GM19099 (cell line): ENCODE measurements at regions not wholly inside any gene's neighbourhood (a gene's known extent, or its start where the extent isn't known, plus 50 kb on each side); places are given as distances from the start of the nearest gene placed in this dataset.

ENCODE experiments used
- POLR2A ChIP-seq: IDR thresholded peaks from 3 replicates; pipeline ENCODE4 v1.6.1; 2011; ENCODE audit warnings: low read depth; ENCODE audit not compliant: insufficient read length; ENCODE audit errors: extremely low read depth

DNA sequence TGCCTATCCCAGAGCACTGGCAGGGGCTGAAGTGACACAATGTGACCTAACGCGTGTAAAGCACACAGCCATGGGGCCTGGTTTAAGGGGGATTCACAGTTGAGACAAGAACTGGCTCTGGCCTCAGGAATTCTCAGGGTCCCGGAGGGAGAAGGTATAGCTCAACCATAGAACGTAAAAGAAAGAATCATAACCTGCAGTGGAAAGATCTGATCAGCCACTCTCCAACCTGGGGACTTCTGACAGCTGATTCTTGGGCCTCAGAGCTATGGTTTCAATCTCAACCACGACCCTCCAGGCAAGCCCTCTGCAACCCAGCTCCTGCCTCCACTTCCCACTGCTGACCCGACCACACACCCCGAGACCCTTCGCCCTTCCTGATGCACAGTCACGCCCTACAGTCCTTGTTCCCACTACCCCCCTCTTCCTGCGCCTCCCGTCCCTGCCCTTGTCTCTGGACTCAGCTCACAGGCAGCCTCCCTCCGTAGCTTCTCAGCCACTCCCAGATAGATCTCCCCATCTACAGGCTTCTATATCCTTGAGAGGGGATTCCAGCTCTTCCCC lies 245.2 kb downstream of the BUB3 start:
- TF ChIP-seq POLR2A, result no peak

DNA sequence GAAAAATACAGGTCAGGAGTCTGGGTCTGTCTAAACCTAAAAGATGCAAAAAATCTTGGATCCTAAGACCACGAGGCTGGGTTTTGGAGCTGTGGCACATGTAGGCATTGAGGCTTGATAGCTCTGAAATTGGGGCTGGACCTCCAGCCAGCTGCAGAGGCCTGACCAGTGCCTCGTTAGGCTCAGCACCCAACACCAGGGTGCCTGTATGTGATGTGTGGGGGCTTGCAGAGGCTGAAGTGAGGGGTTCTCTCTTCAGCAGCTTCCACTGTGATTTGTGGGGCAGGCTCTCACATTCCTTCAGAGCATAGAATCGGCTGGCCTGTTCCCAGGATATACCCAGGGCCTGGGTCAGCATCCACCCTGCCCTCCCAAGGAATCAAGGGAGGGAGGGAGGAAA lies 247.8 kb downstream of the BUB3 start:
- TF ChIP-seq POLR2A, result no peak

DNA sequence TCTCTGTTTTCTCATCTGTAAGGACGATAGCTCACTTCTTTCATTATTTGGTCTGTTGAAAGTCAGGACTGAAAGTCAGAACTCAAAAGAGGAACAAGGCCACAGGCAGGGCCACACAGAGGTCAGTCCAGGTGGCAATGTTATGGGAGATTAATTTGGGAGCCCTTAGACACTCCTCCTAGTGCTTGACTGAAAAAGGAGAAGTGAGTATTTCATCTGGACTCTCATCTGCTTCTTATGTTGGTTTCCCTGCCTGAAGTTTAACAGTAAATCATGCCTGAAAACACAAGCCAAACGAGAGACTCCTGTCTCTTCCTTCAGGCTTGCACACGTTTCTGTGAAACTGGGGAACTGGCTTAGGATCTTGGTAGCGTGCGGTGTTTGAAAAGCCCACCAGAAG lies 248.5 kb downstream of the BUB3 start:
- no peak for TF ChIP-seq POLR2A

DNA sequence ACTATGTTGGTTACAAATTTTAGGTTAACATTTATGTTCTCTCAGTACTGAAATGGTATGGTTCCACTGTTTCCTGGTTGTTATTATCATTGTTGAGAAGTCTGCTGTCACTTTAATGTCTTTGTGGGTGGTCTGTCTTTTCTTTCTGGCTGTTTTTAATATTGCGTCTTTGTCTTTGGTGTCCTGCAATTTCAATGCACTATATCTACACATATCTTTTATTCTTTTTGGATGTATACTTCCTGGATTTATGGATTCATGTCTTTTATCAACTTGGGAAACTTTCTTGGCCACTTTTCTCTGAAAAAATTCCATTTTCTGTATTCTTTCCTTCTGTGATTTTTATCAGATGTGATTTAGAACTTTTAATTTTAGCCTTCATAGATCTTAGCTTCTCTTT lies 250.2 kb downstream of the BUB3 start:
- TF ChIP-seq POLR2A, result no peak

DNA sequence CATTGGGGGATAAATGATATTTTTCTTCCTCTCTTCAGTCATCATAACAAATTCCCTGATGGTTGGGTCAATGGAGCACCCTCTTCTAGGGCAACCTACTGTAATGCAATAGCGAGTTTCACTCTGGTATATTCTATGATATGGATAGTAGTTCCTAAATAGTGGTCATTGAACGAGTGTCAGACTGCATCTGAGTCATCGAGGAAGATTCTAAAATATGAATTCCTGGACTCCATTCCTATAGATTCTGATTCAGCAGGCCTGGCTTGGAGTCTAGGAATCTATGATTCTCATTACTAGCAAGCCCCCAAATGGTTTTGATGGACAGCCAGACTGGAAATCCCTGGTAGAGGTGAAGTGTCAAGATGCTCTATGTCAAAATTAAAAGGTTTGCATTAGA lies 254.5 kb downstream of the BUB3 start:
- TF ChIP-seq POLR2A, result no peak

DNA sequence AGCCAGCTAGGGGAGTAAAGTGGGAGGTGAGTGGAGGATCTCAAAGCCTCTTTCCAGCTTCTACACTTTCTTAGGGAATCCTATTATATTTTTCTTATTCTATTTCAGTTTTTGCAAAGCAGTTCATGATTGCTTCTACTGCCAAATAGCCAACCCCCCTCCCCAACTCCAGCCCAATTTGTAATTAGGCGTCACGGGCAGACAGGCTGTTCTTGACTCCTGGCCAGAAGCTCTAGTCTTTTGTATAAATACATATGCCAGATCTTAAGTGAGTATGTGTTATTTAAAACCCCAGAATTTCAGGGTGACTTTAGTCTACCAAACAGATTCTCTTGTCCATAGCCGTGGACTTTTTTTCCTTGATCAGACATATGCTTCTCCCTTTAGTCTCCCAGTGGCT lies 255.2 kb downstream of the BUB3 start:
- no peak for TF ChIP-seq POLR2A

DNA sequence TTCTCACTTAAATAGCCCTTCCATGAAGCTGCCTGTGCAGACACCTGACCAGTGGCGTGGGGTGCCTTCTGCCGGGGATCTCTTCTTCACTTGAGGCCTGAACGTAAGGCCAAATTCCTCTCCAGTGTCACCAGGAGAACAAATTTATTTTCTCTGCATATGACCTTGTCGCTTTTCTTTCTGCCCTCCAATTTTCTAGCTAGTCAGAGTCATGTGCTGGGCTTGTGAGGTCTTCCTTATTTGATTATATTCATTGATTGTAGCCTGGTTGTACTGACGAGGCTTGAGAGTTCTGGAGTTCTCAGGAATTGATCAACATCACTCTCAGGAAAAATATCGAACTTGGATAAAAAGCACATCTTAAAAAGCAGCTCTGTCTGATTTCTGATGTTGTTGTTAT lies 255.7 kb downstream of the BUB3 start:
- no peak for TF ChIP-seq POLR2A

DNA sequence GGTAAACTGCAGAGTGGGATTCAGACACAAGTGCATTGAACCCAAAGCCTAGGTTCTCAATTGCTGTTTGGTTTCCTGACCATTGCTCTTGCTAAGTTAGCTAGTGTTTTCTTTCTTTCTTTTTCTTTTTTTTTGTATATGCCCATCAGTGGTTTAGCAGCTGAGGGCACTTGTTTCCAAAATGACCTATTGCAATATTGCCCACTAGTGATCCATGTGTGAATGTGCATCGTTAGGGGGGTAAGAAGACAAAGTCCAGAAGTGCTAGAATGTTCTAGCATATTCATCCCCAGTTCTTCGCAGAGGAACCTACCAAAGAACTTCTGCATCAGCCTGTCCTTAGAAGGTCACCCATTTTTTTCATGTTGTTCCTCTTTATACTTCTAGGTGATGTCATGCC lies 252.8 kb upstream of the GPR26 start:
- no peak for TF ChIP-seq POLR2A

DNA sequence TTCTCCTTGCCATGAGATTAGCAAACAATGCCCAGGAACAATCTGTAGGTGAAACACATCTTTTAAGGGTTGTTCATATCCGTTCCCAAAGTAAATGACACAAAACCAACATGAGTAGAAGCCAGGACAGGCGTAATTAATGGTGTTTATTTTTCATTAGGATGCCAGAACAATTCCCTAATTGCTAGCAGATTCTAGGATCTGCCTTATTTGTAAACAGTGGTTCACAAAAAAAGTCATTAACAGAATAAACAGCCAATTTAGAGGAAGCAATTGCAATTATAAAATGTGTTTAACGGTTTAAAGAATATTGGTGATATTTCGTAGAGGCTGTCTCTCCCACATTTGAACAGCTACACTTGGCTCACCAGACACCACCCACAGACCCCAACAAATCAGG lies 250.6 kb upstream of the GPR26 start:
- TF ChIP-seq POLR2A, result no peak

DNA sequence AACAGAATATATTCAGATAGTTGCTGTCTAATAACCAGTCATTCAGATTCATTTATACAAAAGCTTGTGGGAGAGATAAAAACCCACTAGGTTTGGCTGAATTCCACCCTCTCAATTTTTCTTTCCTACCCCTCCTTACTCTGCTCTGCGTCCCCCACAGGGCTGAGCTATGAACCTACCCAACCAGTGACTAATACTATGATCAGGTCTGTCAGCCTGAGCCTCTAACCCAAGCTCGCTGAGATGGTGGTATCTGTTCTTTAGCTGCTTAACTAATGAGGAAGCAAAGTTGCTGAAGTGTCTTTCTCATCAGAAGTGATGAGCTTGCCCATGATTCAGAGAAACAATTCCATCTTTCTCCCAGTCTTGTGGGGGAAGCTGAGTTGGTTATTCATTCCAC lies 248.7 kb upstream of the GPR26 start:
- no peak for TF ChIP-seq POLR2A

DNA sequence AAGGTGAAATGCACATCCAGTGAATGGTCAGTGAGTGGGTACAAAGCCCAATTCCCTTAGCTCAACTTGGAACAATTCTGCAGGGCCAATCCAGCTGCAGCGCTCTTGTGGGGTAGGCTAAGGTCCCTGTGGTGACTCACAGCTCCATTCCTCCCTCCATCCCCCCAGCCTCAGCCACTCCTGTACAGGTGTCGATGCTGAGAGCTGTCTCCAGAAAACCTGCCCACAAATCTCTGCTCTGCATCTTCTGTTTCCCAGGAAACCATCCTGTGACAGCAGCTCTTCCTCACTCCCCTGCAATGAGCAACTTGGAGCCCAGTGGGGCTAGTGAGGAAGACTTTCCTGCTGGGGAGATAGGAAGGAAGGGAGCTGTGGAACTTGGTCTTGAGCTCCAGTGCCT lies 244.7 kb upstream of the GPR26 start:
- no peak for TF ChIP-seq POLR2A

DNA sequence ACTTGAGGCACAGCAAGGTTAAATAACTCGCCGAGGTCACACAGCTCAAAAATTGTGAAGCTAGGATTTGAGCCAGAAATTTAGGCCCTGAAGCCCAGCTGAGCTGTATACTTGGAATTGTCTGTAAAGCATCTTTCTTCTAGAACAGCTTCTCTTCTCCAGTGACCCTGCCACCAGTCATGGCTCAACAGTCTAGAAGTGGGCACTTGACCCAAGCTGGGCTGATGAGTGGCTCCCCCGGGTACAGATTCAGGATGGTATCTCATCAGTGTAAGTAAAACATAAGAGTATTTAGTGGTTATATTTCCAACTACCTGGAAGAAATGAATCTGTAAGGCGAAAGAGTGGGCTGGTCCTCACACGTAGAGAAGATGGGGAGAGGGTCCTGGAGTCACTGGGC lies 243.9 kb upstream of the GPR26 start:
- TF ChIP-seq POLR2A, result no peak

DNA sequence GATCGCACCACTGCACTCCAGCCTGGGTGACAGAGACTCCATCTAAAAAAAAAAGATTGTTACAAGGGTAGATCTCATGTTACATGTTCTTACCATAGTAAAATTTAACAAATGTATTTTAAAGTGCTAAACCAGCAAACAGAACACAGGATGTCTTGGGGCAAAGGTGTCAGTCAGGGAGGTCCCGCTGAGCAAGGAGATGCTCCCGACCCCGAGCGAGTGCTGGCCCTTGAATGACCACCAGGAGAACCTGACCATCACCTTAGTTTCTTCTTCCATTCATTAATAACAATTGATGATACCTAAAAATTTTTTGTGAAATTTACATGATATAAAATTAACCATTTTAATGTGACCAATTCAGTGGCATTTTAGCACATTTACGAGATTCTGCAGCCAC lies 241.6 kb upstream of the GPR26 start:
- no peak for TF ChIP-seq POLR2A

DNA sequence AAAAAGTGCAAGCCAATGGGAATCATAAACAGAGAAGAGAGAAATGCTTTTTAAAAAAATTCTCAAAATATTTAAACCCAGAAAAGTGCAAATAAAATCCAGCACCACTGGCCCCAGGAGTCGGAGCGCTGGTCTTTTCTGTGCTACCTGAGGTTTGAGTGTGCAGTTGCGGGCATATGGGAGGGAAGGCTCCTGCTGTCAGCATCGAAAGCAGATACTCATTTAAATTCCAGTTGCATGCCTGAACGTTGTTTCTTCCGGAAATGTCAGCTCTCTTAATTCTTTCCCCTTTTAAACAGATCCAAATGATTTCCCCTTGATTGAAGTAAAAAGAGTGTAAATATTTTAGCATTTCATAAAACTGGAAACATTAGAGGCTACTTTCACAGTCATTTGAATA lies 240.5 kb upstream of the GPR26 start:
- TF ChIP-seq POLR2A, result no peak

DNA sequence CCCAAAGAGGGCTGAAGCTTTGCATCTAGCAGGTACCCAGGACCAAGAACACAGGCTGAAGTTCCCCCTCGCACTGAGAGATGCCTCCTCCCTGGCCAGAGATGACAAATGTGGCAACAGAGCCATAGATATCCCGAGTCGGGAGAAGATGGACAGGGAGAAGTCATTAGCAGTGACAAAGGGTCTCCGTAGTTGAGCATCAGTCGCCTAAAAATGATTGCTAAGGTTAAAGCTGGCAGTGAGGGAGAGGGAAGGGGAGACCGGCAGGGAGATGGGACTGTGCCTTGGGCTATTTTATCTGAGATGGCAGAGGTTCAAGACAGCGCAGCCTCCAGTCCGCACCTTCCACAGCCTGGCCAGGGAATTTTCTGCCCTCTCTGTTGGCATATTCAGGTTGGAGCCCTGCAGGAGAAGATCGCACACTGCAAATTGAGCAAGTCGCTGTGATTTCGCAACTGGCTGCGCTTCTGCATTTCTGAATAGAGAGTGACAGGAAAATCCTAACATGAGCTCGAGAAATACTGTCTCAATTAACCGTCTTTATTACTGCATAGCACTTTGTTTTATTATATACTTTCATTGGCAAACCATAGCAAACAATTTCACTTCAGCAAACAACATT lies 238.9 kb upstream of the GPR26 start:
- TF ChIP-seq POLR2A, result no peak

DNA sequence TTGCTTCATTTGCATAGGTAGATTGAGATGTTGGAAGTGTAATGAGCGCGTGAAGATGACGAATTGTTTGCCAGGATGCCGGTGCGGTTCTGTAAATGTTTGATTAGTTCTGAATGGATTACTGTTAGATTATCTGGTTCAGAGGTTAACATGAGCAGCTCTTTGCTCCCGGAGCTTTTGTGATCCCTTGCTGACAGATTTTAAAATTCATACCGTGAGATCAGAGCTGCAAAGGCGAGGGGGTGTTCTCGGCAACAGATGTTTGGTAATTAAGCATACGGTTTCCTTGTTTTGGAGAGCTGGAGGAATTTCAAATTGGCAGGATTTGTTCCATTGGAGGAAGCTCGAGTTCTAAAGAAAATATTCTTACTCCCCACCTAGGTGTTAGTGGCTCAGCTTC lies 237.8 kb upstream of the GPR26 start:
- no peak for TF ChIP-seq POLR2A

DNA sequence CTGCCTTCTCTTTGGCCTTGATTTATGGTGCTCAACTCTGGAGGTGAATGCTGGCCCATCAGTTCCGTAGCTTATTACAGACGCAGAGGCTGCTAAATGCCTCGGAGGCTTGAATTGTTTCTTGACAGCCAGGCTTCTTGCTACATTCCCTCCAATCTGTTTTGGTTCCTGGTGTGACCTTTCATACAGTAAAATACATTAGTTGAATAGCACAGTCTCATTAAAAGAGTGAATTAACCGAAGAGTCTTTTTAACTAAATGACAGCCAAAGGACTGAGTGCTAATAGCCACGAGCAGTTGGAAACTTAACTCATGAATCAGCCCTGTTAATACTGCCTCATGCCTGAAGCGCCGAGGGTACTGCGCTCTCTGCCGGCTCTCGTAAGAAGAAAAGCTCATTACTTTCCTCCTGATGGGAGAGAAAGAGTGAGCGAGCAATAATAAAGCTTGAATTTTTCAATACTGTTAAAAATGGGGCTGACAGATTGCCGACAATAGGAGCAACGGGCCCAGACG lies 236.4 kb upstream of the GPR26 start:
- TF ChIP-seq POLR2A, result no peak
